HEK293T (cell line): ENCODE measurements at regions not wholly inside any gene's neighbourhood (a gene's known extent, or its start where the extent isn't known, plus 50 kb on each side); places are given as distances from the start of the nearest gene placed in this dataset.

ENCODE experiments used
- CTCF ChIA-PET: fragments of 350-600 bp; formaldehyde crosslinking; extraction: SDS; loops from one replicate; lab custom pipeline; 2021; ENCODE audit warnings: antibody characterized with exemption, inconsistent platforms; lab: Yijun Ruan, JAX
- POLR2A ChIA-PET: fragments of 350-600 bp; formaldehyde crosslinking; extraction: SDS; loops from one replicate; lab custom pipeline; 2020; ENCODE audit warnings: antibody characterized with exemption, inconsistent platforms; lab: Yijun Ruan, JAX
- DNase-seq: peaks from one replicate; pipeline ENCODE4 v3.0.0; 2012; ENCODE audit warnings: mixed read lengths; ENCODE audit errors: extremely low spot score
- ARNT ChIP-seq: fragments of 450-650 bp; IDR thresholded peaks from 2 replicates; pipeline ENCODE4 v1.6.1; 2017; ENCODE audit warnings: mild to moderate bottlenecking
- BHLHE40 ChIP-seq: fragments of 450-650 bp; IDR thresholded peaks from 2 replicates; pipeline ENCODE4 v1.6.1; 2016; ENCODE audit warnings: mild to moderate bottlenecking, moderate library complexity, borderline replicate concordance
- CTBP1 ChIP-seq: fragments of 450-650 bp; IDR thresholded peaks from 2 replicates; pipeline ENCODE4 v1.6.1; 2016; ENCODE audit warnings: borderline replicate concordance
- ELF4 ChIP-seq: fragments of 450-650 bp; IDR thresholded peaks from 2 replicates; pipeline ENCODE4 v1.6.1; 2017; ENCODE audit warnings: antibody characterized with exemption
- FOXA1 ChIP-seq: fragments of 450-650 bp; IDR thresholded peaks from 2 replicates; pipeline ENCODE4 v1.6.1; 2016; ENCODE audit warnings: mild to moderate bottlenecking
- FOXK2 ChIP-seq: fragments of 450-650 bp; IDR thresholded peaks from 2 replicates; pipeline ENCODE4 v1.6.1; 2016; ENCODE audit warnings: mild to moderate bottlenecking
- FOXM1 ChIP-seq: fragments of 450-650 bp; IDR thresholded peaks from 2 replicates; pipeline ENCODE4 v1.6.1; 2017; ENCODE audit warnings: mild to moderate bottlenecking, borderline replicate concordance
- HDGF ChIP-seq: fragments of 450-650 bp; IDR thresholded peaks from 2 replicates; pipeline ENCODE4 v1.6.1; 2017; ENCODE audit warnings: antibody characterized with exemption, borderline replicate concordance
- L3MBTL2 ChIP-seq: fragments of 450-650 bp; conservative IDR thresholded peaks from 2 replicates; pipeline ENCODE4 v1.6.1; 2016; ENCODE audit warnings: mild to moderate bottlenecking
- LEF1 ChIP-seq: fragments of 450-650 bp; IDR thresholded peaks from 2 replicates; pipeline ENCODE4 v1.6.1; 2017; ENCODE audit warnings: mild to moderate bottlenecking, borderline replicate concordance
- NFRKB ChIP-seq: fragments of 450-650 bp; IDR thresholded peaks from 2 replicates; pipeline ENCODE4 v1.6.1; 2016; ENCODE audit warnings: mild to moderate bottlenecking, moderate library complexity
- PKNOX1 ChIP-seq: fragments of 450-650 bp; IDR thresholded peaks from 2 replicates; pipeline ENCODE4 v1.6.1; 2016
- SP1 ChIP-seq: fragments of 450-650 bp; IDR thresholded peaks from 2 replicates; pipeline ENCODE4 v1.6.1; 2017
- SUZ12 ChIP-seq: fragments of 450-650 bp; IDR thresholded peaks from 2 replicates; pipeline ENCODE4 v1.6.1; 2016; ENCODE audit warnings: mild to moderate bottlenecking
- TARDBP ChIP-seq: fragments of 450-650 bp; IDR thresholded peaks from 2 replicates; pipeline ENCODE4 v1.6.1; 2016
- ZNF384 ChIP-seq: fragments of 450-650 bp; IDR thresholded peaks from 2 replicates; pipeline ENCODE4 v1.6.1; 2016

GRCh38 chr13:104594806-104595205 lies 1528.6 kb upstream of the SLC10A2 start:
- ChIA-PET CTCF (no interaction called here), POLR2A (no interaction called here)
- no peak for TF ChIP-seq TARDBP
- TF ChIP-seq ARNT, result no peak
- TF ChIP-seq PKNOX1, result no peak
- TF ChIP-seq ZNF384, result no peak
- TF ChIP-seq FOXA1, result no peak
- TF ChIP-seq HDGF, result no peak
- TF ChIP-seq SUZ12, result no peak
- TF ChIP-seq LEF1, result no peak
- TF ChIP-seq BHLHE40, result no peak
- no peak for TF ChIP-seq SP1
- no peak for TF ChIP-seq CTBP1
- no peak for DNase-seq

GRCh38 chr13:104593693-104594092 lies 1527.5 kb upstream of the SLC10A2 start:
- POLR2A ChIA-PET, result no interaction called here
- CTCF ChIA-PET, result interaction anchor here (0.5 to 0.6 kb wide), 2 partner anchors 49 to 228 kb away, joined by 3 read pairs; no protein-coding TSS in a partner anchor
- no peak for TF ChIP-seq FOXK2
- no peak for DNase-seq

GRCh38 chr13:104593251-104593576 lies 1527.0 kb upstream of the SLC10A2 start:
- ChIA-PET CTCF (interaction anchor here (0.5 to 0.6 kb wide), 2 partner anchors 50 to 228 kb away, joined by 3 read pairs; no protein-coding TSS in a partner anchor), POLR2A (no interaction called here)
- no peak for TF ChIP-seq ELF4
- no peak for TF ChIP-seq L3MBTL2
- no peak for TF ChIP-seq BHLHE40
- no peak for TF ChIP-seq TARDBP
- TF ChIP-seq NFRKB, result no peak
- DNase-seq, result no peak

GRCh38 chr13:104592545-104593250 lies 1526.5 kb upstream of the SLC10A2 start:
- no peak for TF ChIP-seq FOXK2
- no peak for TF ChIP-seq SP1
- no peak for TF ChIP-seq TARDBP
- TF ChIP-seq FOXM1, result no peak
- no peak for TF ChIP-seq NFRKB
- TF ChIP-seq HDGF, result no peak
- TF ChIP-seq ARNT, result no peak
- TF ChIP-seq BHLHE40, result no peak
- TF ChIP-seq PKNOX1, result no peak
- TF ChIP-seq SUZ12, result no peak
- no peak for DNase-seq
- POLR2A ChIA-PET, result no interaction called here
- CTCF ChIA-PET, result no interaction called here

- TF ChIP-seq ELF4 (no peak), BHLHE40 (no peak), SUZ12 (no peak)
- CTCF ChIA-PET, result no interaction called here
- DNase-seq, result no peak
- POLR2A ChIA-PET, result no interaction called here
Measured at GRCh38 chr13:104592127-104592526, 1525.9 kb upstream of the SLC10A2 start.

- DNase-seq, result peak; percentile 35
- TF ChIP-seq CTBP1 (peak; percentile 55; the same call in 1 of the 2 replicates), HDGF (no peak), PKNOX1 (peak; percentile 89)
- CTCF ChIA-PET, result no interaction called here
- POLR2A ChIA-PET, result interaction anchor here (2.2 kb wide), 1 partner anchor 12 kb away, joined by 4 read pairs; no protein-coding TSS in a partner anchor
Measured at GRCh38 chr13:104586051-104586746, 1520.0 kb upstream of the SLC10A2 start.

GRCh38 chr13:104584481-104584880 lies 1518.3 kb upstream of the SLC10A2 start:
- CTCF ChIA-PET, result no interaction called here
- no peak for TF ChIP-seq PKNOX1
- TF ChIP-seq BHLHE40, result no peak
- no peak for TF ChIP-seq ARNT
- TF ChIP-seq HDGF, result no peak
- DNase-seq, result no peak
- POLR2A ChIA-PET, result no interaction called here
